WTC11 (cell line): ENCODE measurements at regions not wholly inside any gene's neighbourhood (a gene's known extent, or its start where the extent isn't known, plus 50 kb on each side); places are given as distances from the start of the nearest gene placed in this dataset.

Experiments
- ATAC-seq: fragments of 200-7000 bp; cut with Tn5 transposase; 2 replicates; pipeline ENCODE4 v1.10.0; 2021; ENCODE audit warnings: mild to moderate bottlenecking, moderate library complexity
- CTCF ChIA-PET: fragments of 300-600 bp; sonication (Branson Sonifier 250); formaldehyde crosslinking; loops from one replicate; lab custom pipeline; 2021; ENCODE audit warnings: antibody characterized with exemption; lab: Charles Lee
- POLR2A ChIA-PET: fragments of 350-600 bp; sonication (Branson Sonifier 250); formaldehyde crosslinking; loops from one replicate; lab custom pipeline; 2021; ENCODE audit warnings: antibody characterized with exemption; lab: Charles Lee
- DNase-seq: peaks from one replicate; pipeline ENCODE4 v3.0.0; 2021; ENCODE audit warnings: low spot score
- H3K27ac Mint-ChIP-seq: 2 replicates; pipeline ENCODE4 v1.8.0; 2021; ENCODE audit warnings: mixed read lengths
- H3K27me3 Mint-ChIP-seq: 2 replicates; pipeline ENCODE4 v1.8.0; 2021; ENCODE audit warnings: low read depth, mild to moderate bottlenecking, moderate library complexity, mixed read lengths
- H3K36me3 Mint-ChIP-seq: 2 replicates; pipeline ENCODE4 v1.8.0; 2021; ENCODE audit warnings: mixed read lengths
- H3K4me1 Mint-ChIP-seq: 2 replicates; pipeline ENCODE4 v1.8.0; 2022; ENCODE audit warnings: mixed read lengths
- H3K4me3 Mint-ChIP-seq: 2 replicates; pipeline ENCODE4 v1.8.0; 2021; ENCODE audit warnings: mild to moderate bottlenecking, moderate library complexity, mixed read lengths
- H3K9me3 Mint-ChIP-seq: 2 replicates; pipeline ENCODE4 v1.8.0; 2021; ENCODE audit warnings: mixed read lengths
- CBFB ChIP-seq: sonication (generic); formaldehyde crosslinking; IDR thresholded peaks from 2 replicates; pipeline ENCODE4 v1.8.1; 2022; ENCODE audit warnings: mild to moderate bottlenecking, low read depth, missing genetic modification reagents
- EMX1 ChIP-seq: fragments of 250-450 bp; sonication (Bioruptor Pico); IDR thresholded peaks from 2 replicates; pipeline ENCODE4 v1.8.0; 2021; ENCODE audit warnings: mild to moderate bottlenecking
- ESRRA ChIP-seq: sonication (generic); formaldehyde crosslinking; IDR thresholded peaks from 2 replicates; pipeline ENCODE4 v1.8.1; 2022; ENCODE audit warnings: mild to moderate bottlenecking, missing genetic modification reagents, borderline replicate concordance
- FOXP1 ChIP-seq: sonication (generic); formaldehyde crosslinking; IDR thresholded peaks from 2 replicates; pipeline ENCODE4 v1.8.0; 2022; ENCODE audit warnings: missing genetic modification reagents, mild to moderate bottlenecking, moderate library complexity, borderline replicate concordance
- JAZF1 ChIP-seq: fragments of 250-450 bp; sonication (Bioruptor Pico); IDR thresholded peaks from 2 replicates; pipeline ENCODE4 v1.9.0; 2021; ENCODE audit warnings: moderate library complexity, mild to moderate bottlenecking, inconsistent platforms
- JUN ChIP-seq: sonication (generic); formaldehyde crosslinking; IDR thresholded peaks from 2 replicates; pipeline ENCODE4 v1.8.0; 2023; ENCODE audit warnings: mild to moderate bottlenecking, missing genetic modification reagents
- KAT7 ChIP-seq: sonication (generic); formaldehyde crosslinking; IDR thresholded peaks from 2 replicates; pipeline ENCODE4 v1.8.1; 2023; ENCODE audit warnings: missing genetic modification reagents, mild to moderate bottlenecking, borderline replicate concordance
- MXD4 ChIP-seq: fragments of 250-450 bp; sonication (Bioruptor Pico); IDR thresholded peaks from 2 replicates; pipeline ENCODE4 v1.8.0; 2021; ENCODE audit warnings: mild to moderate bottlenecking, moderate library complexity, borderline replicate concordance
- NFE2L1 ChIP-seq: sonication (generic); formaldehyde crosslinking; IDR thresholded peaks from 2 replicates; pipeline ENCODE4 v1.8.1; 2023; ENCODE audit warnings: missing genetic modification reagents
- NFYB ChIP-seq: sonication (generic); formaldehyde crosslinking; conservative IDR thresholded peaks from 2 replicates; pipeline ENCODE4 v1.8.0; 2022; ENCODE audit warnings: low read depth, missing genetic modification reagents
- OVOL2 ChIP-seq: fragments of 250-450 bp; sonication (Bioruptor Pico); IDR thresholded peaks from 2 replicates; pipeline ENCODE4 v1.9.0; 2021; ENCODE audit warnings: mild to moderate bottlenecking, borderline replicate concordance
- SP1 ChIP-seq: sonication (generic); formaldehyde crosslinking; conservative IDR thresholded peaks from 2 replicates; pipeline ENCODE4 v1.8.1; 2022; ENCODE audit warnings: missing genetic modification reagents
- ZNF416 ChIP-seq: fragments of 250-450 bp; sonication (Bioruptor Pico); IDR thresholded peaks from 2 replicates; pipeline ENCODE4 v1.9.0; 2021; ENCODE audit warnings: mild to moderate bottlenecking, inconsistent platforms
- ZNF423 ChIP-seq: fragments of 250-450 bp; sonication (Bioruptor Pico); IDR thresholded peaks from 2 replicates; pipeline ENCODE4 v2.1.2; 2022; ENCODE audit warnings: mild to moderate bottlenecking, moderate library complexity
- TF ChIP-seq, protein P1 (sequence below): sonication (generic); formaldehyde crosslinking; IDR thresholded peaks from 2 replicates; pipeline ENCODE4 v1.8.1; 2022; ENCODE audit warnings: mild to moderate bottlenecking, moderate library complexity, missing genetic modification reagents
- TF ChIP-seq, protein P2 (sequence below): sonication (generic); formaldehyde crosslinking; IDR thresholded peaks from 2 replicates; pipeline ENCODE4 v1.8.1; 2023; ENCODE audit warnings: mild to moderate bottlenecking, missing genetic modification reagents, moderate library complexity
- TF ChIP-seq, protein P3 (sequence below): sonication (generic); formaldehyde crosslinking; IDR thresholded peaks from 2 replicates; pipeline ENCODE4 v1.8.1; 2022; ENCODE audit warnings: low read depth, missing genetic modification reagents, borderline replicate concordance
- TF ChIP-seq, protein P4 (sequence below): sonication (generic); formaldehyde crosslinking; IDR thresholded peaks from 2 replicates; pipeline ENCODE4 v1.8.0; 2023; ENCODE audit warnings: mild to moderate bottlenecking, missing genetic modification reagents
- TF ChIP-seq, protein P5 (sequence below): sonication (generic); formaldehyde crosslinking; IDR thresholded peaks from 2 replicates; pipeline ENCODE4 v1.8.0; 2022; ENCODE audit warnings: mild to moderate bottlenecking, missing genetic modification reagents
- TF ChIP-seq, protein P6 (sequence below): sonication (generic); formaldehyde crosslinking; IDR thresholded peaks from 2 replicates; pipeline ENCODE4 v1.8.0; 2022; ENCODE audit warnings: mild to moderate bottlenecking, missing genetic modification reagents

DNA sequence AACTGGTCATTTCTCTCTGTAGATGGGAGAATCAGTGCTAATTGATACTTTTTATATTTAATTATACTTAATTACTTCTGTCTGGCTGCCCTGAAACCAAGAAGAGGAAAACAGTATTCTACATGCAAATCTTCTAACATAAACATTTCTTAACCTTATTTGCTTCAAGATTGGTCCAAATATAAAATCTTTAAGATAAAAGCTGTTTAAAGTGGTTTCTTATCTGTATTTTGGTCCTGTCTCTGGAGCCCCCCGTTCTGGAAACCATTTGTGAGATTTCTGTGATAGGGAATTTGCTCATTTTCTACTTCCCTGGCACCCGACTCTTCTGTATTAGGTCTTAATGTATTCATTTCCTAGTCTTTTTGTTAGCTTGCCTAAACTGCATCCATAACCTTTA, 168.6 kb downstream of the RNF144B start:
- POLR2A ChIA-PET: no interaction called here
- H3K4me3 Mint-ChIP-seq: no peak overlapping the region
- no peak for DNase-seq
- TF ChIP-seq JAZF1 (CRISPR knock-in tag) (no peak), KAT7 (no peak), ESRRA (CRISPR knock-in tag) (no peak), NFE2L1 (CRISPR knock-in tag) (no peak), NFYB (CRISPR knock-in tag) (no peak), EMX1 (CRISPR knock-in tag) (no peak), ZNF423 (CRISPR knock-in tag) (no peak), FOXP1 (CRISPR knock-in tag) (no peak), JUN (CRISPR knock-in tag) (no peak), OVOL2 (CRISPR knock-in tag) (no peak), SP1 (no peak)
- TF ChIP-seq, protein P1, sequence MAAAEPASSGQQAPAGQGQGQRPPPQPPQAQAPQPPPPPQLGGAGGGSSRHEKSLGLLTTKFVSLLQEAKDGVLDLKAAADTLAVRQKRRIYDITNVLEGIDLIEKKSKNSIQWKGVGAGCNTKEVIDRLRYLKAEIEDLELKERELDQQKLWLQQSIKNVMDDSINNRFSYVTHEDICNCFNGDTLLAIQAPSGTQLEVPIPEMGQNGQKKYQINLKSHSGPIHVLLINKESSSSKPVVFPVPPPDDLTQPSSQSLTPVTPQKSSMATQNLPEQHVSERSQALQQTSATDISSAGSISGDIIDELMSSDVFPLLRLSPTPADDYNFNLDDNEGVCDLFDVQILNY (CRISPR knock-in tag): no peak
- TF ChIP-seq, protein P2, sequence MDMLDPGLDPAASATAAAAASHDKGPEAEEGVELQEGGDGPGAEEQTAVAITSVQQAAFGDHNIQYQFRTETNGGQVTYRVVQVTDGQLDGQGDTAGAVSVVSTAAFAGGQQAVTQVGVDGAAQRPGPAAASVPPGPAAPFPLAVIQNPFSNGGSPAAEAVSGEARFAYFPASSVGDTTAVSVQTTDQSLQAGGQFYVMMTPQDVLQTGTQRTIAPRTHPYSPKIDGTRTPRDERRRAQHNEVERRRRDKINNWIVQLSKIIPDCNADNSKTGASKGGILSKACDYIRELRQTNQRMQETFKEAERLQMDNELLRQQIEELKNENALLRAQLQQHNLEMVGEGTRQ (CRISPR knock-in tag): no peak
- TF ChIP-seq, protein P3, sequence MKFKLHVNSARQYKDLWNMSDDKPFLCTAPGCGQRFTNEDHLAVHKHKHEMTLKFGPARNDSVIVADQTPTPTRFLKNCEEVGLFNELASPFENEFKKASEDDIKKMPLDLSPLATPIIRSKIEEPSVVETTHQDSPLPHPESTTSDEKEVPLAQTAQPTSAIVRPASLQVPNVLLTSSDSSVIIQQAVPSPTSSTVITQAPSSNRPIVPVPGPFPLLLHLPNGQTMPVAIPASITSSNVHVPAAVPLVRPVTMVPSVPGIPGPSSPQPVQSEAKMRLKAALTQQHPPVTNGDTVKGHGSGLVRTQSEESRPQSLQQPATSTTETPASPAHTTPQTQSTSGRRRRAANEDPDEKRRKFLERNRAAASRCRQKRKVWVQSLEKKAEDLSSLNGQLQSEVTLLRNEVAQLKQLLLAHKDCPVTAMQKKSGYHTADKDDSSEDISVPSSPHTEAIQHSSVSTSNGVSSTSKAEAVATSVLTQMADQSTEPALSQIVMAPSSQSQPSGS (CRISPR knock-in tag): no peak
- TF ChIP-seq, protein P4, sequence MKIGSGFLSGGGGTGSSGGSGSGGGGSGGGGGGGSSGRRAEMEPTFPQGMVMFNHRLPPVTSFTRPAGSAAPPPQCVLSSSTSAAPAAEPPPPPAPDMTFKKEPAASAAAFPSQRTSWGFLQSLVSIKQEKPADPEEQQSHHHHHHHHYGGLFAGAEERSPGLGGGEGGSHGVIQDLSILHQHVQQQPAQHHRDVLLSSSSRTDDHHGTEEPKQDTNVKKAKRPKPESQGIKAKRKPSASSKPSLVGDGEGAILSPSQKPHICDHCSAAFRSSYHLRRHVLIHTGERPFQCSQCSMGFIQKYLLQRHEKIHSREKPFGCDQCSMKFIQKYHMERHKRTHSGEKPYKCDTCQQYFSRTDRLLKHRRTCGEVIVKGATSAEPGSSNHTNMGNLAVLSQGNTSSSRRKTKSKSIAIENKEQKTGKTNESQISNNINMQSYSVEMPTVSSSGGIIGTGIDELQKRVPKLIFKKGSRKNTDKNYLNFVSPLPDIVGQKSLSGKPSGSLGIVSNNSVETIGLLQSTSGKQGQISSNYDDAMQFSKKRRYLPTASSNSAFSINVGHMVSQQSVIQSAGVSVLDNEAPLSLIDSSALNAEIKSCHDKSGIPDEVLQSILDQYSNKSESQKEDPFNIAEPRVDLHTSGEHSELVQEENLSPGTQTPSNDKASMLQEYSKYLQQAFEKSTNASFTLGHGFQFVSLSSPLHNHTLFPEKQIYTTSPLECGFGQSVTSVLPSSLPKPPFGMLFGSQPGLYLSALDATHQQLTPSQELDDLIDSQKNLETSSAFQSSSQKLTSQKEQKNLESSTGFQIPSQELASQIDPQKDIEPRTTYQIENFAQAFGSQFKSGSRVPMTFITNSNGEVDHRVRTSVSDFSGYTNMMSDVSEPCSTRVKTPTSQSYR (CRISPR knock-in tag): no peak
- TF ChIP-seq, all 79 proteins: peak for 0
- ATAC-seq: no peak
- Mint-ChIP-seq H3K27ac (no peak overlapping the region), H3K27me3 (no peaks in the 10 kb centered on the region), H3K4me1 (no peaks in the 10 kb centered on the region), H3K36me3 (no peaks in the 10 kb centered on the region), H3K9me3 (no peaks in the 10 kb centered on the region)
- CTCF ChIA-PET: no interaction called here

DNA sequence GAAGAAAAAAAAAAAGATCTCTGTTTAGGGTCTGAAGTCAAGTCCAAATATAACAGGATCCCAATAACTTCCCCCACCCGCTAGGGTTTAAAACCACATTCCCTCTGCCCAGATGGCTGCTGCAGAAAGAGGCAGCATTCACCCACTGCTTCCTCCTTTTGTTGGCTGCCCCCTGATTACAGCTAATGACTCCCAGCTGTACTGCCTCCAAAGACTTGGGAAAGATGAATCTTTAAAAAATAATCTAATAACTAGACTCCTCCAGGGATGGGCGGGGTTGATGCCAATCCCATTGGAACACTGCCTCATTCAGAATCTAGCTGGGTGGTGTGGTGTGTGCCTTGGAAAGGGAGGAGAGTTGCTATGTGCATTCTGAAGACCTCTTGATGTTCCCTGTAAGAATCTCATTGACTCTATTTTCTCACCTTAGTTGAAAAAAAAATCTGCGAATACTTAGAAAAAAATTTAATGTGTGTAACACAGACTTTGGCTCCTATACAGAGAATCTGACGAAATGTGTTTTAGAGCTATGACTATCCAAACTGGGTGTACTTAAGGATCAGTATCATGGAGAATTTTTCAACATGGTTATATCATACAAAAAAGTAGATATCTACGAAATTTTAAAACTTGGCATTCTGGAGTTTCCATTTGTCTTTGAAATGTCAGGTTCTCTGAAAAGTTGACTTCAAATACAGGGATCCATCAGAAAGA, 174.0 kb downstream of the RNF144B start:
- ChIA-PET POLR2A (no interaction called here), CTCF (no interaction called here)
- no peak for TF ChIP-seq JAZF1 (CRISPR knock-in tag)
- TF ChIP-seq, protein P5, sequence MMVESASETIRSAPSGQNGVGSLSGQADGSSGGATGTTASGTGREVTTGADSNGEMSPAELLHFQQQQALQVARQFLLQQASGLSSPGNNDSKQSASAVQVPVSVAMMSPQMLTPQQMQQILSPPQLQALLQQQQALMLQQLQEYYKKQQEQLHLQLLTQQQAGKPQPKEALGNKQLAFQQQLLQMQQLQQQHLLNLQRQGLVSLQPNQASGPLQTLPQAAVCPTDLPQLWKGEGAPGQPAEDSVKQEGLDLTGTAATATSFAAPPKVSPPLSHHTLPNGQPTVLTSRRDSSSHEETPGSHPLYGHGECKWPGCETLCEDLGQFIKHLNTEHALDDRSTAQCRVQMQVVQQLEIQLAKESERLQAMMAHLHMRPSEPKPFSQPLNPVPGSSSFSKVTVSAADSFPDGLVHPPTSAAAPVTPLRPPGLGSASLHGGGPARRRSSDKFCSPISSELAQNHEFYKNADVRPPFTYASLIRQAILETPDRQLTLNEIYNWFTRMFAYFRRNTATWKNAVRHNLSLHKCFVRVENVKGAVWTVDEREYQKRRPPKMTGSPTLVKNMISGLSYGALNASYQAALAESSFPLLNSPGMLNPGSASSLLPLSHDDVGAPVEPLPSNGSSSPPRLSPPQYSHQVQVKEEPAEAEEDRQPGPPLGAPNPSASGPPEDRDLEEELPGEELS (CRISPR knock-in tag): no peak
- TF ChIP-seq, protein P6, sequence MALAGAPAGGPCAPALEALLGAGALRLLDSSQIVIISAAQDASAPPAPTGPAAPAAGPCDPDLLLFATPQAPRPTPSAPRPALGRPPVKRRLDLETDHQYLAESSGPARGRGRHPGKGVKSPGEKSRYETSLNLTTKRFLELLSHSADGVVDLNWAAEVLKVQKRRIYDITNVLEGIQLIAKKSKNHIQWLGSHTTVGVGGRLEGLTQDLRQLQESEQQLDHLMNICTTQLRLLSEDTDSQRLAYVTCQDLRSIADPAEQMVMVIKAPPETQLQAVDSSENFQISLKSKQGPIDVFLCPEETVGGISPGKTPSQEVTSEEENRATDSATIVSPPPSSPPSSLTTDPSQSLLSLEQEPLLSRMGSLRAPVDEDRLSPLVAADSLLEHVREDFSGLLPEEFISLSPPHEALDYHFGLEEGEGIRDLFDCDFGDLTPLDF (CRISPR knock-in tag): no peak
- no peak for TF ChIP-seq ZNF416 (CRISPR knock-in tag)
- no peak for TF ChIP-seq MXD4
- TF ChIP-seq CBFB (CRISPR knock-in tag): no peak
- Mint-ChIP-seq H3K27ac (no peak overlapping the region), H3K36me3 (no peaks in the 10 kb centered on the region), H3K4me3 (no peak overlapping the region), H3K9me3 (no peaks in the 10 kb centered on the region), H3K27me3 (no peaks in the 10 kb centered on the region), H3K4me1 (no peaks in the 10 kb centered on the region)
- no peak for ATAC-seq
- DNase-seq: no peak
